Uterus (tissue), 3 donors: ENCODE measurements at regions not wholly inside any gene's neighbourhood (a gene's known extent, or its start where the extent isn't known, plus 50 kb on each side); places are given as distances from the start of the nearest gene placed in this dataset.
"Not testable (repeated sequence)": the region's sequence is repeated elsewhere in the genome, so short reads cannot be mapped to it uniquely, and the experiment has no call there.

Experiments used
- DNase-seq, 2 donors: peaks; one replicate each; pipeline ENCODE4 v3.0.0-alpha.2; 2019 to 2020
- H3K27ac ChIP-seq, 2 donors: fragments of 200-600 bp; sonication (generic); 1 replicate in 1 of 2; 2 replicates in 1 of 2; pipeline ENCODE4 v1.5.1; 2016 to 2018
- H3K27me3 ChIP-seq, 2 donors: fragments of 200-600 bp; sonication (generic); one replicate each; pipeline ENCODE4 v1.5.1; 2018 to 2019; ENCODE audit warnings: control low read depth in 1 of 2
- H3K36me3 ChIP-seq, 2 donors: fragments of 200-600 bp; sonication (generic); one replicate each; pipeline ENCODE4 v1.5.1; 2019; ENCODE audit warnings: control low read depth in 1 of 2
- H3K4me1 ChIP-seq, 2 donors: fragments of 200-600 bp; sonication (generic); one replicate each; pipeline ENCODE4 v1.5.1; 2018 to 2019; ENCODE audit warnings: control low read depth in 1 of 2
- H3K4me3 ChIP-seq, 2 donors: fragments of 200-600 bp; sonication (generic); 1 replicate in 1 of 2; 2 replicates in 1 of 2; pipeline ENCODE4 v1.5.1; 2018 to 2019; ENCODE audit warnings: mild to moderate bottlenecking in 1 of 2
- H3K9me3 ChIP-seq, 2 donors: fragments of 200-600 bp; sonication (generic); one replicate each; pipeline ENCODE4 v1.5.1; 2019; ENCODE audit warnings: control low read depth in 1 of 2
- intact Hi-C: fragments of 100-400 bp; cut with DNase I; formaldehyde crosslinking; loops from one replicate; pipeline ENCODE4 v1.15.1; 2023; ENCODE audit warnings: low total_unique reads
- donor health status: DM: yes; HTN: yes; CAD: no.

- H3K4me1 ChIP-seq, DNase-seq, H3K36me3 ChIP-seq, H3K27ac ChIP-seq, H3K9me3 ChIP-seq, H3K27me3 ChIP-seq, intact Hi-C loops, H3K4me3 ChIP-seq: not testable (repeated sequence)
Measured at GRCh38 chr7:76901944-76902710, 130.0 kb downstream of the SPDYE17 start.

GRCh38 chr7:76898807-76899206 is 133.4 kb downstream of the SPDYE17 start:
- DNase-seq, H3K27ac ChIP-seq, H3K4me3 ChIP-seq, H3K27me3 ChIP-seq, H3K4me1 ChIP-seq, H3K9me3 ChIP-seq, intact Hi-C loops, H3K36me3 ChIP-seq: not testable (repeated sequence)

- intact Hi-C loops, H3K27ac ChIP-seq, H3K4me3 ChIP-seq, DNase-seq, H3K4me1 ChIP-seq, H3K27me3 ChIP-seq, H3K9me3 ChIP-seq, H3K36me3 ChIP-seq: not testable (repeated sequence)
Measured at GRCh38 chr7:76897007-76897406, 135.2 kb downstream of the SPDYE17 start.

- H3K36me3 ChIP-seq, H3K9me3 ChIP-seq, intact Hi-C loops, DNase-seq, H3K4me3 ChIP-seq, H3K27me3 ChIP-seq, H3K4me1 ChIP-seq, H3K27ac ChIP-seq: not testable (repeated sequence)
Measured at GRCh38 chr7:76895696-76896095, 136.5 kb downstream of the SPDYE17 start.

GRCh38 chr7:76891771-76892170 is 140.4 kb downstream of the SPDYE17 start:
- not testable (repeated sequence) for H3K27ac ChIP-seq

GRCh38 chr7:76879733-76880288 is 152.3 kb downstream of the SPDYE17 start:
- H3K27me3 ChIP-seq, H3K9me3 ChIP-seq, H3K4me3 ChIP-seq, intact Hi-C loops, DNase-seq, H3K27ac ChIP-seq, H3K36me3 ChIP-seq, H3K4me1 ChIP-seq: not testable (repeated sequence)

More at GRCh38 chr7:76891771-76892170, 140.4 kb downstream of the SPDYE17 start:
- DNase-seq, H3K4me1 ChIP-seq, H3K9me3 ChIP-seq, H3K36me3 ChIP-seq, intact Hi-C loops, H3K4me3 ChIP-seq, H3K27me3 ChIP-seq: not testable (repeated sequence)

- H3K27ac ChIP-seq, DNase-seq, H3K9me3 ChIP-seq, H3K36me3 ChIP-seq, H3K4me1 ChIP-seq, intact Hi-C loops, H3K27me3 ChIP-seq, H3K4me3 ChIP-seq: not testable (repeated sequence)
Measured at GRCh38 chr7:76875760-76876159, 156.4 kb downstream of the SPDYE17 start.

- H3K4me1 ChIP-seq, H3K27me3 ChIP-seq, H3K36me3 ChIP-seq, intact Hi-C loops, H3K9me3 ChIP-seq, DNase-seq, H3K27ac ChIP-seq, H3K4me3 ChIP-seq: not testable (repeated sequence)
Measured at GRCh38 chr7:76870504-76870808, 161.7 kb downstream of the SPDYE17 start.

GRCh38 chr7:76867364-76867889 is 164.7 kb downstream of the SPDYE17 start:
- intact Hi-C loops, DNase-seq, H3K27ac ChIP-seq: not testable (repeated sequence)

GRCh38 chr7:76863150-76863773 is 168.9 kb downstream of the SPDYE17 start:
- H3K4me1 ChIP-seq, H3K36me3 ChIP-seq, H3K9me3 ChIP-seq, DNase-seq, H3K27ac ChIP-seq, H3K27me3 ChIP-seq, H3K4me3 ChIP-seq, intact Hi-C loops: not testable (repeated sequence)

More at GRCh38 chr7:76867364-76867889, 164.7 kb downstream of the SPDYE17 start:
- H3K4me1 ChIP-seq, H3K36me3 ChIP-seq, H3K27me3 ChIP-seq, H3K9me3 ChIP-seq, H3K4me3 ChIP-seq: not testable (repeated sequence)

GRCh38 chr7:76862241-76862640 is 169.9 kb downstream of the SPDYE17 start:
- DNase-seq, H3K36me3 ChIP-seq, H3K27ac ChIP-seq, H3K9me3 ChIP-seq, H3K27me3 ChIP-seq, intact Hi-C loops, H3K4me1 ChIP-seq, H3K4me3 ChIP-seq: not testable (repeated sequence)

- H3K9me3 ChIP-seq, intact Hi-C loops, H3K4me3 ChIP-seq, H3K36me3 ChIP-seq, DNase-seq, H3K27ac ChIP-seq, H3K27me3 ChIP-seq, H3K4me1 ChIP-seq: not testable (repeated sequence)
Measured at GRCh38 chr7:76859933-76860332, 172.2 kb downstream of the SPDYE17 start.

- intact Hi-C loops, H3K4me3 ChIP-seq, H3K27ac ChIP-seq, DNase-seq, H3K9me3 ChIP-seq, H3K36me3 ChIP-seq, H3K27me3 ChIP-seq, H3K4me1 ChIP-seq: not testable (repeated sequence)
Measured at GRCh38 chr7:76854631-76855030, 177.5 kb downstream of the SPDYE17 start.
